MM.1S (cell line): ENCODE measurements at regions not wholly inside any gene's neighbourhood (a gene's known extent, or its start where the extent isn't known, plus 50 kb on each side); places are given as distances from the start of the nearest gene placed in this dataset.

Experiments
- DNase-seq: peaks from one replicate; pipeline ENCODE4 v3.0.0-alpha.2; 2015
- H2AFZ ChIP-seq: fragments of 300-600 bp; sonication (generic); 2 replicates; pipeline ENCODE4 v1.6.0; 2016; ENCODE audit warnings: antibody characterized with exemption, low read length
- H3F3A ChIP-seq: fragments of 300-600 bp; sonication (generic); 2 replicates; pipeline ENCODE4 v1.6.1; 2016; ENCODE audit warnings: mild to moderate bottlenecking, antibody characterized with exemption, low read length, moderate library complexity, mixed read lengths; ENCODE audit not compliant: insufficient read depth
- H3K27ac ChIP-seq: fragments of 300-600 bp; sonication (generic); 2 replicates; pipeline ENCODE4 v1.5.1; 2016; ENCODE audit warnings: mild to moderate bottlenecking, low read length
- H3K27me3 ChIP-seq: fragments of 300-600 bp; sonication (generic); replicated peaks from 2 replicates; pipeline ENCODE4 v1.6.0; 2016; ENCODE audit warnings: low read length; ENCODE audit not compliant: insufficient read depth
- H3K36me3 ChIP-seq: fragments of 300-600 bp; sonication (generic); replicated peaks from 2 replicates; pipeline ENCODE4 v1.6.1; 2016; ENCODE audit warnings: mild to moderate bottlenecking, low read length, mixed read lengths; ENCODE audit not compliant: insufficient read depth
- H3K4me1 ChIP-seq: fragments of 300-600 bp; sonication (generic); 2 replicates; pipeline ENCODE4 v1.6.1; 2016; ENCODE audit warnings: low read length, mixed read lengths
- H3K4me2 ChIP-seq: fragments of 300-600 bp; sonication (generic); 2 replicates; pipeline ENCODE4 v1.6.0; 2016; ENCODE audit warnings: low read depth, low read length
- H3K4me3 ChIP-seq: fragments of 300-600 bp; sonication (generic); 2 replicates; pipeline ENCODE4 v1.5.1; 2016; ENCODE audit warnings: low read length, mixed read lengths
- H3K79me2 ChIP-seq: fragments of 300-600 bp; sonication (generic); 2 replicates; pipeline ENCODE4 v1.6.1; 2016; ENCODE audit warnings: mixed run types, low read length, mixed read lengths
- H3K9ac ChIP-seq: fragments of 300-600 bp; sonication (generic); 2 replicates; pipeline ENCODE4 v1.6.1; 2016; ENCODE audit warnings: low read length, mixed read lengths
- H3K9me2 ChIP-seq: fragments of 300-600 bp; sonication (generic); replicated peaks from 2 replicates; pipeline ENCODE4 v1.6.1; 2016; ENCODE audit warnings: mild to moderate bottlenecking, low read length, mixed read lengths; ENCODE audit not compliant: insufficient read depth
- H3K9me3 ChIP-seq: fragments of 300-600 bp; sonication (generic); replicated peaks from 2 replicates; pipeline ENCODE4 v1.6.1; 2016; ENCODE audit warnings: mild to moderate bottlenecking, low read length, mixed read lengths; ENCODE audit not compliant: insufficient read depth
- H4K20me1 ChIP-seq: fragments of 300-600 bp; sonication (generic); 2 replicates; pipeline ENCODE4 v1.6.1; 2016; ENCODE audit warnings: mild to moderate bottlenecking, low read length, moderate library complexity, mixed read lengths; ENCODE audit not compliant: insufficient read depth
- CTCF ChIP-seq: fragments of 300-600 bp; sonication (generic); IDR thresholded peaks from 2 replicates; pipeline ENCODE4 v1.5.1; 2016; ENCODE audit warnings: antibody characterized with exemption, low read length, mixed read lengths
- EZH2 ChIP-seq: fragments of 300-600 bp; sonication (generic); optimal IDR thresholded peaks from 2 replicates; pipeline ENCODE3; 2017; ENCODE audit warnings: low read depth, mild to moderate bottlenecking, antibody characterized with exemption, low read length, mixed read lengths
- EZH2phosphoT487 ChIP-seq: fragments of 300-600 bp; sonication (generic); IDR thresholded peaks from 2 replicates; pipeline ENCODE4 v1.6.1; 2018; ENCODE audit warnings: antibody characterized with exemption, low read length

- H3K9ac ChIP-seq: no peak overlapping the region
- H3K4me3 ChIP-seq: no peak overlapping the region
- peaks cover 28% of the 10 kb centered on the region for H3K4me1 ChIP-seq
- H3K9me3 ChIP-seq: no peaks in the 10 kb centered on the region
- H3F3A ChIP-seq: peaks cover 7% of the 10 kb centered on the region; the same call in 1 of the 2 replicates
- peak; percentile 32 for DNase-seq
- no peaks in the 10 kb centered on the region for H3K9me2 ChIP-seq
- no peak overlapping the region; the same call in 1 of the 2 replicates for H3K27ac ChIP-seq
- H3K4me2 ChIP-seq: 0 out of 2 replicates have a peak overlapping the region, but pooled peaks have one; percentile 4
- no peaks in the 10 kb centered on the region for H3K79me2 ChIP-seq
- no peaks in the 10 kb centered on the region for H3K36me3 ChIP-seq
- H4K20me1 ChIP-seq: no peaks in the 10 kb centered on the region
- no peaks in the 10 kb centered on the region for H3K27me3 ChIP-seq
- no peak overlapping the region for H2AFZ ChIP-seq
- TF ChIP-seq CTCF (no peak), EZH2 (no peak), EZH2phosphoT487 (no peak)
Observed at GRCh38 chr13:83987394-83987793, 105.1 kb upstream of the SLITRK1 start.

- no peaks in the 10 kb centered on the region for H3K79me2 ChIP-seq
- peak; percentile 55 for DNase-seq
- H3K27ac ChIP-seq: no peak overlapping the region
- H3K9me2 ChIP-seq: no peaks in the 10 kb centered on the region
- H2AFZ ChIP-seq: 0 out of 2 replicates have a peak overlapping the region, but pooled peaks have one; percentile 0
- H3F3A ChIP-seq: peaks cover 7% of the 10 kb centered on the region; the same call in 1 of the 2 replicates
- H3K36me3 ChIP-seq: no peaks in the 10 kb centered on the region
- no peaks in the 10 kb centered on the region for H4K20me1 ChIP-seq
- no peak overlapping the region for H3K4me3 ChIP-seq
- no peaks in the 10 kb centered on the region for H3K9me3 ChIP-seq
- H3K4me2 ChIP-seq: peak overlapping the region; percentile 1; the same call in 1 of the 2 replicates
- peaks cover 24% of the 10 kb centered on the region for H3K4me1 ChIP-seq
- no peak overlapping the region for H3K9ac ChIP-seq
- no peaks in the 10 kb centered on the region for H3K27me3 ChIP-seq
- TF ChIP-seq EZH2: no peak
- TF ChIP-seq EZH2phosphoT487: no peak
- no peak for TF ChIP-seq CTCF
Observed at GRCh38 chr13:83984793-83985192, 102.5 kb upstream of the SLITRK1 start.

GRCh38 chr13:83980331-83980730, 98.1 kb upstream of the SLITRK1 start:
- H3K27ac ChIP-seq: no peak overlapping the region
- no peak overlapping the region for H3K9ac ChIP-seq
- peaks cover 20% of the 10 kb centered on the region for H3K4me1 ChIP-seq
- TF ChIP-seq CTCF: no peak
- no peak for TF ChIP-seq EZH2phosphoT487
- no peak for TF ChIP-seq EZH2
- no peaks in the 10 kb centered on the region for H3K79me2 ChIP-seq
- H4K20me1 ChIP-seq: no peaks in the 10 kb centered on the region
- no peak for DNase-seq
- H3F3A ChIP-seq: peaks cover 5% of the 10 kb centered on the region; the same call in 1 of the 2 replicates
- H3K36me3 ChIP-seq: no peaks in the 10 kb centered on the region
- no peak overlapping the region for H3K4me3 ChIP-seq
- no peak overlapping the region for H2AFZ ChIP-seq
- no peaks in the 10 kb centered on the region for H3K9me2 ChIP-seq
- no peaks in the 10 kb centered on the region for H3K9me3 ChIP-seq
- no peak overlapping the region for H3K4me2 ChIP-seq
- H3K27me3 ChIP-seq: no peaks in the 10 kb centered on the region
